GM21528 (cell line): ENCODE measurements at regions not wholly inside any gene's neighbourhood (a gene's known extent, or its start where the extent isn't known, plus 50 kb on each side); places are given as distances from the start of the nearest gene placed in this dataset.
"Not testable (repeated sequence)": the region's sequence is repeated elsewhere in the genome, so short reads cannot be mapped to it uniquely, and the experiment has no call there.

ENCODE experiments used
- ATAC-seq: cut with Tn5 transposase; IDR thresholded peaks from one replicate; pipeline ENCODE4 v1.9.1; 2021; ENCODE audit warnings: mild to moderate bottlenecking, moderate library complexity; ENCODE audit not compliant: unreplicated experiment, low FRiP score

DNA sequence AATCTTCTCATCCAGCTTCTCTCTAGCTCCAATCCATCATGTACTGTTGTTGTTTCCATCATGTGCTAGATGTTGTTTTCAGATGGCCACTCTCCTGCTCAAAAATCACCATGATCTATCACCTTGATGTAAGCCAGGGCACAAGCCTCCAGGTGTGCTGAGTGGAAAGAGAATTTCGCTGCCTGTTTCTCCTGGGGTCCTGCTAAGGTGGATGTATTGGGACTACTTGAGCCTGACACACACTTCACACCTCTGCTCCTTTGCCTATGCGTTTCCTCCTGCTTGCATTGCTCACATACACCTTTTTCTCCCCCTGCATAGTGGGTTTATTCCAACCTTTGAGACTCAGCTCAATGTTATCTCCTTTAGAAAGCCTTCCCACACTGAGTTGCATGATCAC, 287.6 kb downstream of the CYRIA start:
- no peak for ATAC-seq

DNA sequence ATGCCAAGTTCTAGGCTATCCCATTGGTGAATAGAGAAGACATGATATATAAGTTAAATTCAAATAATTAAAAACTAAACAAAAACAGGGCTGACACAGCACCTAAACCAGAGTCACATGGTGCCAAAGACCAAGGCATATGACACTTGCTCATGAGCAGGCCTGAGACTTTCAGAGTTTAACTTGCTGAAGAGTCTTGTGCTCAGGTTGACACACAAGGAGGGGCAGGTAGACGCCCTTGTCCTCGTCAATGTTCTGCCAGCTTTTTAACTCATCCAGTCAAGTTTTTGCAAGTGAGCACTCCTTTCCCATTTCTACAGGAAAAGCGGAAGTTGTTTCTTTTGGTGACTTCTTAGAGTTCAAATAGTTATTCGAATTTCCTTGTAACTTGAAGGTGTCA, 289.7 kb downstream of the CYRIA start:
- ATAC-seq = no peak

DNA sequence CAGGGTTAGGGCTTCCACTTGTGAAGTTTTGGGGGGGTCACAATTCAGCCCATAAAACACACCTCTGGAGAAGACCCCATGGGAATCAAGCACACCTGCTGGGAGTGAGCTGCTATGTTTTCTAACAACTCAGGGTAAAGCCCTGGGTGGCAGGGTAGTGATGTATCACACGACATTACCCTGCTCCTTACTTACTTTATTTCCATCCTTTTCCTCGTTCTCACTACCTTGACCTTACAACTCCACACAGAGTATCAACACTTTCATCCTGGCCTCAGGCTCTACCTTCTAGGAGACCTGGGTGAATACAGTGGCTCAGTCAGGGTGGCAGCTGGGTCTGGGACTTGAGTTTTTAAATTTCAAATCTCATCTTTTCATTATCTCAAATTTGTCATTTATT, 290.3 kb downstream of the CYRIA start:
- ATAC-seq = no peak

DNA sequence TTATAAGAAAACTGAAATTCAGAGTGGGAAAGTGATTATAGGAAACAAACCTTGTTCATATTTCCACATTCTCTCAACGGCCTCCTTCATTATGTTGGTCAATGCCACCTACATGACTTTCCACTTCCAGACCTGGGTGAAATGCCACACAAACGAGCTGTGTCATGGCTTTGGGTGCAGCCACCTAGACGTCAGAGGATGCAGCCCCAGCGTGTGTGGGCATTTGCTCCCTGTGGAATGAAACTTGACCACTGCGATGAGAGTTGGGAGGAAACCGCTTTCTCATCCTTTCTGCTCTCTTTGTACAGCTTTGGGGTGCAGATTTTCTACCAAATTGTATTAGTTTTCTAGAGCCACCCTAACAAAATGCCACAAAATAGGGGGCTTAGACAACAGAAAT, 291.0 kb downstream of the CYRIA start:
- no peak for ATAC-seq

DNA sequence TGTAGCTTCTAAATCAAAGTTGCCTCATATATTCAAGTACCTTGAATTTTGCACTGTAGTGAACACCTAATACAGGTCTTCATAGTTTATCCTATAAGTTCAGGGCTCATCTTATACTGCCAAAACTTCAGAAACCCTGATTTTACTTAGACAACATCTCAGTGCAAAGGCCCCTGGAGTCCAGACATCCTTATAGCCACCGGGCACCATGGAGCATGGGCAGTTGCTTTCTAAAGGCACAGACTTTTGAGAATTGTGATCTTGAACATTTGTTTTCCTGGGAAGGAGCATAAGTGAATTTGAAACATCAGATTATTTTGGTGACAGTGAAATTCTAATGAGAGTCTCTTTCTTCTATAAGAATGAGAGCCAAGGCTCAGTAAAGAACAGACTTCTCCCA, 292.3 kb downstream of the CYRIA start:
- ATAC-seq = no peak

DNA sequence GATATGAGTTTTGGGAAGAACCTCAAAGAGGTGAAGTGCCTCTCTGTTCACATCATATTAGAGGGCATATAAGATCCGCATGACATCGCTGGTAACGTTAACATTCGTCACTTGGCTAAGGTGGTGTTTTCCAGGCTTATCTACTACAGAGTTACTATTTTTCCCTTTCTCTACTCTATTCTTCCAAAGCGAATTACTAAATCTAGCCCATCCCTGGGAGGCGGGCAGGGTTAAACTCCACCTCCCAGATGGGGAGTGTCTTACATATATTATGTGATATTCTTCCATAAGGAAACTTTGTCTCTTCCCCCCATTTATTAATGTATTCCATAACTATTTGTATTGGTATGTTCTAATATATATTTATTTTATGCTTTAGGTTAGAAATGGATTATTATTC, 293.9 kb downstream of the CYRIA start:
- no peak for ATAC-seq

DNA sequence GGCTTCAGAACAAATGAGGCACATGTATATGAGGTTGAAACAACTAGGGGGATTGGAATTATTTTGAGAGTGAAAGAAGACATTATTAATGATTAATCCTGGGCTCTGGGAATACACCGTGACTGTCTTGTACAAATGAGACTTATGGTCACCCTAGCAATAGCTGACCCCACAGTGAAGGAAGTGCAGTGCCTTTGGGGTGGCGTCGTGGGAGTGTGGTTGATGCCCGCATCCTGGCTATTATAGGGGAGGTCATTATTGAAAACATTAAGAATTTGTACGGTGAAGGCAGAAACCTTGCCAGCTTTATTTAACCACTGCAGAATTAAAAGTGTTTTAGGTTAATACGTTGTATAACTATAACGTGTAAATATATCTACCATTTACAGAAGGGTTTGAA, 296.7 kb downstream of the CYRIA start:
- ATAC-seq = no peak

DNA sequence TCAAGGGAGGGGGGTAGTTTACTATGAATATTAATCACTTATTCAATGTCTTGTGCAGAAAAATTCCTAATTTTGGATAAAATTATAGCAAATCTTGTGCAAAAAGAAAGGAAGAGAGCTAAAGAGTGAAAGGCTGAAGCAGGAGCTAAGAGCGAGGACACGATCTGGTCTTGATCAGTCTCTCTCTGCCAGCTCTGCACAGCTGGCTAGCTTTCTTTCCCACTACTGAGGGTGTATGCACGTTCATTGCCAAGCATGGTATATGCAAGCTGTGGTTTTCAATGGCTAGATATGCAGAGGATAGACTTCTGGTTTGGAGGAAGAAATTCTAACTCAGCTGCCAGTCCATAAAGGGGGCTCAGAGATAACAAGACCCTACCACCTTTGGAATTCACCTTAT, 297.3 kb downstream of the CYRIA start:
- no peak for ATAC-seq

DNA sequence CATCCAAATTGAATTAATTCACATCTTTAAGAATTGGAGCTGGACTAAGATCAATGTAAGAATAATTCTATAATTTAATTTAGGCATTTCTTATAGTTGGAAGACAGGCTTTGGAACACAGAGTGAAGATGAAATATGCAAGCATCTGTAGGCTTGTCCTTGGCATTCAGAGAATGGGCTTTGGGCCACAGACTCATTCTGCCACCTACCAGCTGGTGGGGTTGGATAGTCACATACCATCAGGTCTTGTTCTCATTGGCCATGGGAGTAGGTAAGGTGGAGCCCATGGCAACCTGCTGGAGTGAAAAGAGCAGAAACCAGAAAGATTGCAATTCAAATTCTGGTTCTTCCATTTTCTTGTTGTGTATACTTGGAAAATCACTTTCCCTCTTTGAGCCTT, 300.3 kb downstream of the CYRIA start:
- ATAC-seq = no peak

DNA sequence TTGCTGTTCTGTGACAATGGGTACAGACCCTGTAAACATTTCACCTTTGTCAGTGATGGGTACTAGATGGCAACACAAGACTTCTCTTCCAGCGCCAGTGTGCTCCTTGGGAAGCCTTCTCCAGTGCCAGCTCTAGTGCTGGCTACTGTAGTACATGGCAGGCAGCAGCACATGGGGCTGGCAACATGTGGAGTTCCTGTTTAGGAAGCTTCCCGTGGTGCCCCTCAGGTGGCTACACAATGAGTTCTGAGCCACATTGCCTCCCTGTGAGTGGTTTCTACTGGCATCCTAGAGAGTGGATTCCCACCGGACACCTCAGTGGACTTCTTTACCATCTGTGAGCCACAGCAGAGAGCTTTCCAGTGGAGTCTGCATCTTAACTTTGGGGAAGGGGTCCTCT, 302.1 kb downstream of the CYRIA start:
- ATAC-seq = no peak

DNA sequence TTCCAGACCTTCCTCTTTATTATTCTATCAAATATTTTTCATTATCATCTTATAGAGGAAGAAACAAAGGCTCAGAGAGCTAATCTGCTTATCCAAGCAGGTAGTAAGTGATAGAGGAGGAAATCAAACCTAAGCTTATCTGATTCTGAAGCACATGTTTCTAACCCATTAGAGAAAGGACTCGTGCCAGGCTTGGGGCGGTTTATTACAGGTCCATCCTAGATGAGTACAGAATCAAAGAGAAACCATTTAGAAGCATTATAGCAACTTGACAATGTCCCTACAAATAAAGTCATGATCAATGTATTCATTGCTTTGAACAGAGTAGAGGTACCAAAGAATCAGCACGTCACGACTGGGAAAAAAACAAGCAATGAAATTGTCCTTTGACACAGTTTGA, 303.0 kb downstream of the CYRIA start:
- no peak for ATAC-seq

DNA sequence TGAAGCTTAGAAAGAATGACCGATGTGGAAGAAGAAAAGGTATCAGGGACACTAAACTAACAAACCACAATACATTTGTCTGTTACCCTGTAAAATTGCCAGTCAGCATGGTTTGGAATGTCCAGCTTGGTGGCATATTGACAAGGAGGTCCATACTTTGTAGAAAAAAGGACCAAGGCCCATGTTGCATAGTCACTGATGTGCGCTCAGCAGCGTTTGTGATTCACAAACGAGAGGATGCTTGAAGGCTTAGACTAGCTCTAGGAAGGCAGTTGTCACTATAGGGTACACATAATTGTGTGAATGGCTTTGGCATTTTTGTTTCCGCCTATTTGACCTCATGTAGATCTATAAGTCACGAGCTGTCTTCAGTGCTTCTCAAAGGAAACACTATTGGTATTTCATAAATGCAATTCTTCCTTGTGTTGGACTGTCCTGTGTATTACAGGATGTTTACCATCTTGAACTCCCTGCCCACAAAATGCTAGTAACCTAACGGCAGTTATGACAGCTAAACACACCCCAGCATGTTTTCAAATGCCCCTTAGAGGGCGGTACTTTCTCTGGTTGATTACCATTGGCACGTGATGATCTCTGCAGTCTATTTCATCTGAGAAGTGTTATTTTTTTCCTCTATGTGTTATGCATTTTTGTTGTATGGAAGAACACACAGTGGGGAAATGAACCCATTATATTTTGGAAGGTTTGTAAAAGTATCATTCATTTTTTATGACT, 304.2 kb downstream of the CYRIA start:
- no peak for ATAC-seq

DNA sequence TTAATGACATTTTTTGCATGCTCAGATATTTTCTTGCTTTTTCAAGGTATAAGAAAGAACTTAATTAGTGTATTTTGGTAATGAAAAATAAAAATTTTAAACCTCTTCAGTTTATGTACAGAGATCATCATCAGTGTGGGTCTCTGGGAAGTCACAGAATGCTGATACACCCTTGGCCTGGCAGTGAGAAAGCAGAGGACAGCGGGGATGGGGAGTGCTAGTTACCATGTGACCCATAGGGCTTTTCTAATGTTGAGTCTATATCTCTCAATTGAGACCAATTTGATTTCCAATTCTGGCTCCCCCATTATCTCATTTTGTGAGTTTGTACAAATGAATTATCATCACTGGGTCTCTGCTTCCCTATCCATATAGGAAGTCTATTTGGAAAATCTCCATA, 305.7 kb downstream of the CYRIA start:
- no peak for ATAC-seq

DNA sequence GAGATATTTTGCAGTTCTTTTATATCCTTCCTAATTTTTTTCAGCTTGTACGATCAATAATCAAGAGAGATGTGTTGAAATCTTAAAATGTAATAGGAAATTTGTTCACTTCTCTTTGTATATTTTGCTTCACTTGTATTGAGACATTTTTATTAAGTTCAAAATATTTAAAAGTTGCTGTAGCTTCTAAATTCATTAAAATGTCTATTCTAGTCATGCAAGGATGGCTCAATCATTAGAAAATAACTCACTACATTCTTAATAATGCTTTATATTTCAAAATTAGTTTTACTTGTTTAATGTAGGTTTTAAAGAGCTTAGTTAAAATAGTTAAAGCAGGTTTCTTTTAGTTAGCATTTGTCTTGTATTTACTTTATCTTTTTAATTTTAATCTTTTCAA, 308.4 kb downstream of the CYRIA start:
- ATAC-seq = no peak

DNA sequence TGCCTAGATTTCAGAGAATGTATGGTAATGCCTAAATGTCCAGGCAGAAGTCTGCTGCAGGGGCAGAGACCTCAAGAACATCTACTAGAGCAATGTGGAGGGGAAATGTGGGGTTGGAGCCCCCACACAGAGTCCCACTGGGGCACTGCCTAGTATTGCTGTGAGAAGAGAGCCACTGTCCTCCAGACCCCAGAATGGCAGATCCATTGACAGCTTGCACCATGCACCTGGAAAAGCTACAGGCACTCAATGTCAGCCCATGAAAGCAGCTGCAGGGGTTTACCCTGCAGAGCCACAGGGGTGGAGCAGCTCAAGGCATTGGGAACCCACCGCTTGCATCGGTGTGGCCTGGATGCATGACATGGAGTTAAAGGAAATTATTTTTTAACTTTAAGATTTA, 314.1 kb downstream of the CYRIA start:
- no peak for ATAC-seq

DNA sequence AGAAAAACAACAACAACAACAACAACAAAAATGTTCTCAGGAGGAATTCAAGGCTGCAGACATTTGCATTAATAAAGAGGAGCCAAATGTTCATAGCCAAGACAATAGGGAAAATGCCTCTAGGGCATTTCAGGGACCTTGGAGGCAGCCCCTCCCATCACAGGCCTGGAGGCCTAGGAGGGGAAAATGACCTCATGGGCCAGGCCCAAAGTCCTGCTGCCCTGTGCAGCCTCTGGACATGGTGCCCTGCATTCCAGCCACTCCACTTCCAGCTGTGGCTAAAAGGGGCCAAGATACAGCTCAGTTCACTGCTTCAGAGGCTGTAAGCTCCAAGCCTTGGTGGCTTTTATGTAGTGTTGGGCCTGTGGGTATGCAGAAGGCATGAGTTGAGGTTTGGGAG, 314.5 kb downstream of the CYRIA start:
- no peak for ATAC-seq

DNA sequence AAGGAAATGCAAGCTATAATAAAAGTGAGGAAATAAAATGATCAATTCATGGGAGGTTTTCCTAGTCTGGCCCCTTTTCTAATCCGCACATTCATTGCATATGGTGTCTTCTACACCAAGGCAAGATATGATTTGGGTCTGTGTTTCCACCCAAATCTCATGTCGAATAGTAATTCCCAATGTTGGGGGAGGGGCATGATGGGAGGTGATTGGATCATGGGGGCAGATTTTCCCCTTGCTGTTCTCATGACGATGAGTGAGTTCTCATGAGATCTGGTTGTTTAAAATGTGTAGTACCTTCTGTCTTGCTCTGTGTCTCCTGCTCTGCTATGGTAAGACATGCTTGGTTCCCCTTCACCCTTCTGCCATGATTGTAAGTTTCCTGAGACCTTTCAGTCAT, 315.4 kb downstream of the CYRIA start:
- ATAC-seq = no peak

DNA sequence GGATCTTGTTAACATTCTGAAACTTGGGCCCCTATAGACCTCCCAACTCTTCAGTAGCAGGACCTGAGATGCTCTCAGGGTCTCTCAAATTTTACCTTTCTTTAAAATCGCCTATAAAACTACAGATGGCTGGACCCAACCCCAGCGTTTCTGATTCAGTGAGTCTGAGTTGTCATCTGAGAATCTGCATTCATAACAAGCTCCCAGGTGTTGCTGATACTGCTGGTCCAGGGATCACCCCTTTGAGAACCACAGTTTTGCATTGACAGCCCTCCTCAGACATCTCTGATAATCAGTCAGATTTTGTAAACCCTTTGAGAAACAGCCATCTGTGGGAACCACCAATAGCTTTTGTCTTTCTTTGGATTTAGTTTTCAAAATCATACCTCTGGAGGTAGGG, 315.8 kb downstream of the CYRIA start:
- ATAC-seq = no peak

DNA sequence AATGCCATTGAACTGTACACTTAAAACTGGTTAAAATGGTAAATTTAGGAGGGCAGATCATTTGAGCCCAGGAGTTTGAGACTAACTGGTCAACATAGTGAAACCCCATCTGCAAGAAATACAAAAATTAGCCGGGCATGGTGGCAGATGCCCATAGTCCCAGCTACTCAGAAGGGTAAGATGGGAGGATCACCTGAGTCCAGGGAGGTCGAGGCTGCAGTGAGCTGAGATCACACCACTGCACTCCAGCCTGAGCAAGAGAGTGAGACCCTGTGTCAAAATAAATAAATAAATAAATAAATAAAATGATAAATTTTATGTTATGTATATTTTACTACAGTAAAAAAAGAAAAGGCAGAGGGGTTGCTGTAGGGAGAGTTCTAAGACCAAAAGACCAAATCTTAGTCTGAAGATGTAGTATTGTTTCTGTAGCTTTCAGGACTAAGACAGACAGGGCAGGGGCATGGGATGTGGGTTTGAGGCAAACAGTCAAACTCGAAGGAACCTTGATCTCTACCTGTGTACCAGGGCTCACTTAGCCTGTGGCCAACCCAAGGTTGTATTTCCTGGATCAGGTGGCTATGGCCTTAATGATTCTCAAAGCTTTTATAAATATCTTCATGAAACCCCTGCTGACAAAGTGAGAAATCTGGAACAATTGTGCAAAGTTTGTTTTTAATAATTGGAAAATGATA, 316.7 kb downstream of the CYRIA start:
- no peak for ATAC-seq

DNA sequence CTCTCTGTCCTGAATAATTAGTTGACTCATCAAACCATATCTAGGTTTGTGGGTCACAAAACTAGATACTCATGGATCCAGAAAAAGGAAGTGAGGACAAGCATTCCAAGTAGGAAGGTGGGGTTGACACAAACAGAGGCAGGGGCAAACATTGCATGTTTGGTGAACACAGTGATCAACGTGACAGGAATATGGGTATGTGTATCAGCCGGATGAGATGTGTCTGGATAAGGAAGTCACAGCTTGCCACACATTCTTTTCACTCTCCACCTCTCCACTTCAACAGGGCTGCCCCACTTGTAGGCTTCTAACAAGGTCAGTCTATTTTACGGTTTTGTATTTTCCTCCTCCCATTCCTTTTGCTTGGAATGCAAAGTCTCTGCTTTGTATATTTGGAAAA, 319.0 kb downstream of the CYRIA start:
- no peak for ATAC-seq

DNA sequence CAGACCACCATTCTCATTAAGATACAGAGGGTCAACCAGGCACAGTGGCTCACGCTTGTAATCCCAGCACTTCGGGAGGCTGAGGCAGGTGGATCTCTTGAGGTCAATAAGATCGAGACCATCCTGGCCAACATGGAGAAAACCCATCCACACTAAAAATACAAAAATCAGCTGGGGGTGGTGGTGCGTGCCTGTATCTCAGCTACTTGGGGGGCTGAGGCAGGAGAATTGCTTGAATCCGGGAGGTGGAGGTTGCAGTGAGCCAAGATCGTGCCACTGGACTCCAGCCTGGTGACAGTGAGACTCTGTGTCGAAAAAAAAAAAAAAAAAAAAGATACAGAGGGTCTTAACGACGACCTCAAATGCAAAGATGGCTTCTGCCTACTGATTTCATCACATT, 320.4 kb downstream of the CYRIA start:
- ATAC-seq = not testable (repeated sequence)

DNA sequence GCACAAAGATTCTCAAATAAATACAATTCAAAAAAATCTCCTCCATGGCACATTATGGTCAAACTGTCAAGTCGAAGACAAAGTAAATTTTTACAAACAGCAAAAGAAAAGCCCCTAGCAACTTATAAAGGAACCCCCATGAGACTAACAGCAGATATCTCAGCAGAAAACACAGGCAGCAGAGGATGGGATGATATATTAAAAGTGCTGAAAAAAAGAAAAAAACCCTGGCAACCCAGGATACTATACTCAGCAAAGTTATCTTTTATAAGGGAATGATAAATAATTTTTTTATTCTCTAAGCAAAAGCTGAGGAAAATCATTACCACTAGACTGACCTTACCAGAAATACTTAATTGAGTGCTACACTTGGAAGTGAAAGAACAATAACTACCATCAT, 326.4 kb downstream of the CYRIA start:
- ATAC-seq = no peak
